ENCODE measurements at regions not wholly inside any gene's neighbourhood (a gene's known extent, or its start where the extent isn't known, plus 50 kb on each side); places are given as distances from the start of the nearest gene placed in this dataset.
"Not testable (repeated sequence)": the region's sequence is repeated elsewhere in the genome, so short reads cannot be mapped to it uniquely, and the experiment has no call there.

DNA sequence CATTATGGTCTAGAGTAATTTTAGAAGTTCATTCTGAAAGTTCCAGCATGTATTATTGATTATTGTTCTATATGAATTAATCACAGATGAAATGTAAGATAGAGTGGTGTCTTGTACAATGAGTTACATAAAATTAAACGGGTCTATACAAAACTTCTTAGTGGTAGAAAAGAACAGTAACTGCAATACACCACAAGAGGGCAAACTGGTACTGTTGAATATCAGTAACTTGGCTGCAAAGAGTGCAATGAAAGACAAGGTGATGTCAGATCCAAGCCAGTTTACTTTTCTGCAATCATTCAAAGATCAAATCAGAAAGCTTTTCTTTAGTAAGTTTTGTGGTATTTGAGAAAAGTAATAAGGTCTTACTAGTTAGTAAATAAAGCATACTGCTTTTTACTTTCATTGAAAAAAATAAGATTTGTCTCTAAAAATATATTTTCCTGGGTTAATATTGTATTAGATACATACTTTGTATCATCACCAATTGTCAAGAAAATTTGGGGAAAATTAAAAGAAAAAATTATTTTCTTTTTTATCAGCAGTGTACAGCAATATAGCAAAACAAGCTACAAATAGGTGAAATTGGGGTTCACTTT lies 66.4 kb upstream of the BTG3 start:
- Mint-ChIP-seq H3K27ac (ENCODE audit: low read depth, unreplicated experiment) (no peak overlapping the region), H3K9me3 (ENCODE audit: unreplicated experiment) (peaks cover under 1% of the 10 kb centered on the region), H3K27me3 (ENCODE audit: insufficient read depth, unreplicated experiment) (no peaks in the 10 kb centered on the region), H3K4me1 (ENCODE audit: insufficient read depth, unreplicated experiment) (no peaks in the 10 kb centered on the region), H3K4me3 (ENCODE audit: unreplicated experiment) (no peak overlapping the region), H3K36me3 (ENCODE audit: insufficient read depth, unreplicated experiment) (no peaks in the 10 kb centered on the region)
- POLR2A ChIA-PET: interaction anchor here (0.6 to 2.7 kb wide), 6 partner anchors 8 to 246 kb away, joined by 3 to 11 read pairs (median 4); partner anchors contain the start of gene C21orf91
- intact Hi-C loops (cut with micrococcal nuclease): loop anchor here (1.0 to 2.0 kb wide), 4 partner anchors 140 to 690 kb away; partner anchors contain the start of gene C21orf91
- TF ChIP-seq, protein P1, sequence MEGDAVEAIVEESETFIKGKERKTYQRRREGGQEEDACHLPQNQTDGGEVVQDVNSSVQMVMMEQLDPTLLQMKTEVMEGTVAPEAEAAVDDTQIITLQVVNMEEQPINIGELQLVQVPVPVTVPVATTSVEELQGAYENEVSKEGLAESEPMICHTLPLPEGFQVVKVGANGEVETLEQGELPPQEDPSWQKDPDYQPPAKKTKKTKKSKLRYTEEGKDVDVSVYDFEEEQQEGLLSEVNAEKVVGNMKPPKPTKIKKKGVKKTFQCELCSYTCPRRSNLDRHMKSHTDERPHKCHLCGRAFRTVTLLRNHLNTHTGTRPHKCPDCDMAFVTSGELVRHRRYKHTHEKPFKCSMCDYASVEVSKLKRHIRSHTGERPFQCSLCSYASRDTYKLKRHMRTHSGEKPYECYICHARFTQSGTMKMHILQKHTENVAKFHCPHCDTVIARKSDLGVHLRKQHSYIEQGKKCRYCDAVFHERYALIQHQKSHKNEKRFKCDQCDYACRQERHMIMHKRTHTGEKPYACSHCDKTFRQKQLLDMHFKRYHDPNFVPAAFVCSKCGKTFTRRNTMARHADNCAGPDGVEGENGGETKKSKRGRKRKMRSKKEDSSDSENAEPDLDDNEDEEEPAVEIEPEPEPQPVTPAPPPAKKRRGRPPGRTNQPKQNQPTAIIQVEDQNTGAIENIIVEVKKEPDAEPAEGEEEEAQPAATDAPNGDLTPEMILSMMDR (IDR thresholded peaks at IDR 0.05; ENCODE audit: unreplicated experiment): peak; percentile 80
- DNase-seq (ENCODE audit: unreplicated experiment): peak; percentile 73
- BruUV-seq (replicated peaks): no TSS peak
- CTCF ChIA-PET: interaction anchor here (0.6 to 6.5 kb wide), 22 partner anchors 10 to 301 kb away, joined by 3 to 81 read pairs (median 4); no protein-coding TSS in a partner anchor

DNA sequence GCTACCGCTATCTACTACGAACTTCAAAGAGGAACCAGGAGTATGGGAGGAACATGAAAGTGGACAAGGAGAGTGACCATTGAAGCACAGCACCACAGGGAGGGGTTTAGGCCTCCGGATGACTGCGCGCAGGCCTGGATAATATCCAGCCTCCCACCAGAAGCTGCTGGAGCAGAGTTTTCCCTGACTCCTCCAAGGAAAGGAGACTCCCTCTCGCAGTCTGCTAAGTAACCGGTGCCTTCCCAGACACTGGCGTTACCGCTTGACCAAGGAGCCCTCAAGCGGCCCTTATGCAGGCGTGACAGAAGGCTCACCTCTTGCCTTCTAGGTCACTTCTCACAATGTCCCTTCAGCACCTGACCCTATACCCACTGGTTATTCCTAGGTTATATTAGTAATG lies 64.2 kb upstream of the BTG3 start:
- POLR2A ChIA-PET; BruUV-seq (replicated peaks); H3K27me3 Mint-ChIP-seq (ENCODE audit: insufficient read depth, unreplicated experiment); H3K9me3 Mint-ChIP-seq (ENCODE audit: unreplicated experiment); DNase-seq (ENCODE audit: unreplicated experiment); H3K27ac Mint-ChIP-seq (ENCODE audit: low read depth, unreplicated experiment); H3K4me3 Mint-ChIP-seq (ENCODE audit: unreplicated experiment); intact Hi-C loops (cut with micrococcal nuclease); H3K36me3 Mint-ChIP-seq (ENCODE audit: insufficient read depth, unreplicated experiment): not testable (repeated sequence)
- CTCF ChIA-PET: interaction anchor here (0.6 to 6.5 kb wide), 6 partner anchors 12 to 247 kb away, joined by 3 to 81 read pairs (median 18); no protein-coding TSS in a partner anchor
- H3K4me1 Mint-ChIP-seq (ENCODE audit: insufficient read depth, unreplicated experiment): peaks cover 13% of the 10 kb centered on the region

DNA sequence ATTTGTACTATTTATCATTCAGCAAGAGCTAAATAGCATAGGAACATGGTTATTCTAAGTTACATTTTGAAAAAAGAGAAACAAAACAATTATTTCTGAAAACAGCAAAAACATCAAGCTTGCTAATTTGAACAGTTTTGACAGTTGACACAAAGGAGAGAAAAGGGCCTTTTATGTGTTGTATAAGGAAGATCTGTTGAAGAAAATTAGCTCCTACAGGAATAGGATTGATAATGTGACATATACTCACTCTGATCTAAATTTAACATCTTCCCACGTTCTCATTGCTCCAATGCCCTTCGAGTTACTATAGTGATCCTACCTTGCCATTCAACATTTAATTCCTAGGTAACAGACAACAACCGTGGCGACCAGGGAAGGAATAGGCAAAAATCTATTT lies 61.4 kb upstream of the BTG3 start:
- TF ChIP-seq, protein P1 (IDR thresholded peaks at IDR 0.05; ENCODE audit: unreplicated experiment): no peak
- Mint-ChIP-seq H3K4me3 (ENCODE audit: unreplicated experiment) (no peak overlapping the region), H3K27me3 (ENCODE audit: insufficient read depth, unreplicated experiment) (no peaks in the 10 kb centered on the region), H3K4me1 (ENCODE audit: insufficient read depth, unreplicated experiment) (peaks cover 13% of the 10 kb centered on the region), H3K36me3 (ENCODE audit: insufficient read depth, unreplicated experiment) (no peaks in the 10 kb centered on the region), H3K27ac (ENCODE audit: low read depth, unreplicated experiment) (no peak overlapping the region), H3K9me3 (ENCODE audit: unreplicated experiment) (no peaks in the 10 kb centered on the region)
- no peak for DNase-seq (ENCODE audit: unreplicated experiment)
- POLR2A ChIA-PET: interaction anchor here (0.6 to 3.1 kb wide), 9 partner anchors 37 to 1783 kb away, joined by 3 to 19 read pairs (median 3); partner anchors contain the start of gene BTG3
- no TSS peak for BruUV-seq (replicated peaks)
- intact Hi-C loops (cut with micrococcal nuclease): no loop called here
- CTCF ChIA-PET: interaction anchor here (0.5 to 6.5 kb wide), 8 partner anchors 14 to 250 kb away, joined by 3 to 81 read pairs (median 3); no protein-coding TSS in a partner anchor

DNA sequence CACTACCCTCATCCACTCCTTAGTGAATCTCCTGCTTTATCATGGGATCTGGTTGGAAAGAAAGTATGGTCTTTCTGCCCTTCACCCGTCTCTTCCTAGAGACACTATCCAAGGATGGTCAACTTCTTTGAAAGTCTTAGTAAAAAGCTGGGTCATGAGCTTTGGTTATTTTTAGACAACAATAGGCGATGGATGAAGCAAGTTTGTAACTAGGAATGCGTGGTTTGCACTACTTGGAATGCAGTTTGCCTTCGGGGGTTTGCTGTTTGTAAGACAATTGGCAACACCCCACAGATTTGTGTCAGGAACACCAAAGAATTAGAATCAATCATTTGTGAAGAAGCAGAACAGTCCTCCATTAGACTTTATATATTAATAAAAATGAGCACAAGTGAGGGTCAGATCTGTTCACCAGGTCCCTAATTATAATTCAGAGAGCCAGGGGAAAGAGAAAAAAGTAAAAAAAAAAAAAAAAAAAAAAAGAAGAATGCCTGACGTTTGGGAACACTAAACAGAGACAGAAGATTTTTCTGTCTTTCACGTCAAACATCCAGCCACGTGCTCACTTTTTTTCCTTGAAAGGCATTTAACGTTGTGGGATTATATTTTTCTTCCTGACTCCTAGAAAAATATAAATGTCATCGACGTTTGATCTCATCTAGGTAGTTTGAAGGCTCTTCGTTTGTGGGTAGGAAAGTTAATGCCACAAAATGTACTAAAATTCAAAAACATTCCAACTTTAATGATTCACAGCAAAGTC lies 60.7 kb upstream of the BTG3 start:
- Mint-ChIP-seq H3K4me1 (ENCODE audit: insufficient read depth, unreplicated experiment) (peaks cover 13% of the 10 kb centered on the region), H3K27ac (ENCODE audit: low read depth, unreplicated experiment) (peak overlapping the region; percentile 68), H3K36me3 (ENCODE audit: insufficient read depth, unreplicated experiment) (no peaks in the 10 kb centered on the region), H3K9me3 (ENCODE audit: unreplicated experiment) (no peaks in the 10 kb centered on the region), H3K4me3 (ENCODE audit: unreplicated experiment) (no peak overlapping the region), H3K27me3 (ENCODE audit: insufficient read depth, unreplicated experiment) (no peaks in the 10 kb centered on the region)
- DNase-seq (ENCODE audit: unreplicated experiment): peak; percentile 76
- TF ChIP-seq, protein P1 (IDR thresholded peaks at IDR 0.05; ENCODE audit: unreplicated experiment): no peak
- intact Hi-C loops (cut with micrococcal nuclease): no loop called here
- CTCF ChIA-PET: interaction anchor here (0.5 to 6.5 kb wide), 9 partner anchors 31 to 252 kb away, joined by 3 to 81 read pairs (median 3); no protein-coding TSS in a partner anchor
- no TSS peak for BruUV-seq (replicated peaks)
- POLR2A ChIA-PET: interaction anchor here (0.6 to 3.1 kb wide), 7 partner anchors 27 to 1782 kb away, joined by 3 to 19 read pairs (median 3); partner anchors contain the start of gene BTG3
